GM23338 (cell line): ENCODE measurements at regions not wholly inside any gene's neighbourhood (a gene's known extent, or its start where the extent isn't known, plus 50 kb on each side); places are given as distances from the start of the nearest gene placed in this dataset.

Experiments used
- ATAC-seq: fragments of 200-7000 bp; cut with Tn5 transposase; 3 replicates; pipeline ENCODE4 v1.9.1; 2020
- DNase-seq: peaks from one replicate; pipeline ENCODE4 v3.0.0-alpha.2; 2015; ENCODE audit warnings: low spot score
- H2AFZ ChIP-seq: fragments of 200-600 bp; sonication (generic); 2 replicates; pipeline ENCODE4 v1.8.0; 2016; ENCODE audit warnings: antibody characterized with exemption, mild to moderate bottlenecking, moderate library complexity
- H3F3A ChIP-seq: fragments of 200-600 bp; sonication (generic); replicated peaks from 2 replicates; pipeline ENCODE4 v1.8.0; 2017; ENCODE audit warnings: antibody characterized with exemption, mixed run types, low read depth
- H3K27ac ChIP-seq: fragments of 200-600 bp; sonication (generic); 2 replicates; pipeline ENCODE4 v1.6.1; 2016; ENCODE audit warnings: low read depth
- H3K27me3 ChIP-seq: fragments of 200-600 bp; sonication (generic); 2 replicates; pipeline ENCODE4 v1.8.0; 2016; ENCODE audit warnings: mild to moderate bottlenecking, mixed run types, moderate library complexity; ENCODE audit not compliant: insufficient read depth
- H3K36me3 ChIP-seq: fragments of 200-600 bp; sonication (generic); 2 replicates; pipeline ENCODE4 v1.8.0; 2016; ENCODE audit warnings: mild to moderate bottlenecking; ENCODE audit not compliant: insufficient read depth
- H3K4me1 ChIP-seq: fragments of 200-600 bp; sonication (generic); 2 replicates; pipeline ENCODE4 v1.8.0; 2016; ENCODE audit warnings: mild to moderate bottlenecking, moderate library complexity; ENCODE audit not compliant: insufficient read depth
- H3K4me2 ChIP-seq: fragments of 200-600 bp; sonication (generic); 2 replicates; pipeline ENCODE4 v1.7.1; 2017; ENCODE audit warnings: mixed run types
- H3K4me3 ChIP-seq: fragments of 200-600 bp; sonication (generic); 2 replicates; pipeline ENCODE4 v1.6.1; 2016; ENCODE audit warnings: mixed run types
- H3K79me2 ChIP-seq: fragments of 200-600 bp; sonication (generic); replicated peaks from 2 replicates; pipeline ENCODE4 v1.8.0; 2017; ENCODE audit warnings: mild to moderate bottlenecking; ENCODE audit not compliant: insufficient read depth
- H3K9me2 ChIP-seq: fragments of 200-600 bp; sonication (generic); 2 replicates; pipeline ENCODE4 v1.8.0; 2017; ENCODE audit not compliant: insufficient read depth
- H4K20me1 ChIP-seq: fragments of 200-600 bp; sonication (generic); replicated peaks from 2 replicates; pipeline ENCODE4 v1.8.0; 2017; ENCODE audit warnings: mild to moderate bottlenecking; ENCODE audit not compliant: insufficient read depth
- H3K27ac Mint-ChIP-seq: 2 replicates; pipeline ENCODE4 v1.8.0; 2020; ENCODE audit warnings: inconsistent platforms, mild to moderate bottlenecking, moderate library complexity, mixed read lengths
- H3K27me3 Mint-ChIP-seq: 3 replicates; pipeline ENCODE4 v1.8.0; 2022; ENCODE audit warnings: low read depth, mild to moderate bottlenecking, moderate library complexity, mixed read lengths, inconsistent platforms; ENCODE audit not compliant: insufficient read depth, poor library complexity
- H3K36me3 Mint-ChIP-seq: 3 replicates; pipeline ENCODE4 v1.8.0; 2021; ENCODE audit warnings: low read depth, mild to moderate bottlenecking, inconsistent platforms, moderate library complexity, mixed read lengths
- H3K4me1 Mint-ChIP-seq: 3 replicates; pipeline ENCODE4 v1.8.0; 2020; ENCODE audit warnings: mild to moderate bottlenecking, inconsistent platforms, mixed read lengths
- H3K4me3 Mint-ChIP-seq: 3 replicates; pipeline ENCODE4 v1.8.0; 2021; ENCODE audit warnings: moderate library complexity, mild to moderate bottlenecking, inconsistent platforms, mixed read lengths
- H3K9me3 Mint-ChIP-seq: 3 replicates; pipeline ENCODE4 v1.8.0; 2020; ENCODE audit warnings: moderate library complexity, mild to moderate bottlenecking, inconsistent platforms, mixed read lengths
- CREB1 ChIP-seq: fragments of 250-450 bp; sonication (Bioruptor Pico); IDR thresholded peaks from 2 replicates; pipeline ENCODE4 v1.5.0; 2020; ENCODE audit warnings: low read depth, mild to moderate bottlenecking, moderate library complexity
- CTCF ChIP-seq, 2 experiments: fragments of 200-600 bp in 1 of 2; sonication (generic) in 1 of 2; conservative IDR thresholded peaks; 2 replicates each; pipeline versions ENCODE4 v1.5.1 to v1.6.1; 2016 to 2017; ENCODE audit warnings: antibody characterized with exemption in 2 of 2, low read depth in 2 of 2, mild to moderate bottlenecking in 2 of 2, moderate library complexity in 1 of 2
- ETS1 ChIP-seq: IDR thresholded peaks from 2 replicates; pipeline ENCODE4 v1.6.1; 2016; ENCODE audit warnings: antibody characterized with exemption
- EZH2 ChIP-seq: fragments of 200-600 bp; sonication (generic); IDR thresholded peaks from one replicate; pipeline ENCODE4 v1.8.0; 2017; ENCODE audit warnings: antibody characterized with exemption, mild to moderate bottlenecking, low read depth; ENCODE audit not compliant: unreplicated experiment
- POLR2AphosphoS5 ChIP-seq: IDR thresholded peaks from 2 replicates; pipeline ENCODE4 v1.6.1; 2016; ENCODE audit warnings: antibody characterized with exemption, low read depth
- REST ChIP-seq: IDR thresholded peaks from one replicate; pipeline ENCODE4 v1.6.1; 2018; ENCODE audit warnings: antibody characterized with exemption; ENCODE audit not compliant: unreplicated experiment
- STAT1 ChIP-seq: IDR thresholded peaks from one replicate; pipeline ENCODE4 v1.6.1; 2016; ENCODE audit warnings: antibody characterized with exemption; ENCODE audit not compliant: unreplicated experiment
- ZNF114 ChIP-seq: fragments of 250-450 bp; sonication (Bioruptor Pico); IDR thresholded peaks from 2 replicates; pipeline ENCODE4 v1.5.0; 2020; ENCODE audit warnings: mild to moderate bottlenecking, moderate library complexity
- ZNF331 ChIP-seq: fragments of 250-450 bp; sonication (Bioruptor Pico); IDR thresholded peaks from 2 replicates; pipeline ENCODE4 v1.5.0; 2020; ENCODE audit warnings: low read depth, mild to moderate bottlenecking, moderate library complexity

GRCh38 chr2:59930430-59930829, 623.0 kb downstream of the BCL11A start:
- no peak for TF ChIP-seq CREB1 (CRISPR knock-in tag)
- TF ChIP-seq ZNF114 (CRISPR knock-in tag), result no peak
- no peak for TF ChIP-seq ZNF331
- no peak for TF ChIP-seq CTCF (conservative IDR thresholded peaks at IDR 0.05; ENCODE audit: low read depth in 2 of 2)
- TF ChIP-seq REST, result no peak
- no peak for TF ChIP-seq EZH2
- TF ChIP-seq ETS1, result no peak
- no peak for TF ChIP-seq STAT1
- Mint-ChIP-seq H3K36me3 (no peaks in the 10 kb centered on the region), H3K9me3 (no peaks in the 10 kb centered on the region; the same call in 2 of the 3 replicates)

GRCh38 chr2:59926731-59927130, 626.7 kb downstream of the BCL11A start:
- DNase-seq, result no peak

More at GRCh38 chr2:59930430-59930829, 623.0 kb downstream of the BCL11A start:
- H3K4me1 ChIP-seq, result no peaks in the 10 kb centered on the region
- H3K27ac ChIP-seq, result no peak overlapping the region
- no peaks in the 10 kb centered on the region for H3K79me2 ChIP-seq
- H3K27me3 Mint-ChIP-seq, result no peaks in the 10 kb centered on the region
- no peak overlapping the region for H3K27ac Mint-ChIP-seq
- no peaks in the 10 kb centered on the region for H3K27me3 ChIP-seq
- H3K4me3 ChIP-seq, result no peak overlapping the region
- no peaks in the 10 kb centered on the region for H3K36me3 ChIP-seq
- no peaks in the 10 kb centered on the region for H4K20me1 ChIP-seq
- H3K4me2 ChIP-seq, result no peak overlapping the region
- H3K4me1 Mint-ChIP-seq, result peaks cover 7% of the 10 kb centered on the region
- ATAC-seq (no peak), DNase-seq (no peak)
- H2AFZ ChIP-seq, result peak overlapping the region; percentile 84
- no peak overlapping the region for H3K4me3 Mint-ChIP-seq
- peaks cover 8% of the 10 kb centered on the region; the same call in 1 of the 2 replicates for H3K9me2 ChIP-seq
- H3F3A ChIP-seq, result no peaks in the 10 kb centered on the region

More at GRCh38 chr2:59926731-59927130, 626.7 kb downstream of the BCL11A start:
- Mint-ChIP-seq H3K27ac (no peak overlapping the region), H3K36me3 (no peaks in the 10 kb centered on the region), H3K4me3 (no peak overlapping the region), H3K27me3 (no peaks in the 10 kb centered on the region), H3K4me1 (peaks cover 18% of the 10 kb centered on the region), H3K9me3 (no peaks in the 10 kb centered on the region; the same call in 2 of the 3 replicates)
- no peaks in the 10 kb centered on the region for H3K27me3 ChIP-seq
- TF ChIP-seq POLR2AphosphoS5, result no peak
- H3K9me2 ChIP-seq, result peaks cover 8% of the 10 kb centered on the region; the same call in 1 of the 2 replicates
- ATAC-seq, result no peak
- H4K20me1 ChIP-seq, result no peaks in the 10 kb centered on the region
- no peak overlapping the region for H2AFZ ChIP-seq
- H3F3A ChIP-seq, result no peaks in the 10 kb centered on the region
- no peaks in the 10 kb centered on the region for H3K4me1 ChIP-seq
- no peaks in the 10 kb centered on the region for H3K36me3 ChIP-seq
- H3K27ac ChIP-seq, result no peak overlapping the region
- H3K4me3 ChIP-seq, result no peak overlapping the region
- no peaks in the 10 kb centered on the region for H3K79me2 ChIP-seq
- no peak overlapping the region for H3K4me2 ChIP-seq
